ENCODE measurements at regions not wholly inside any gene's neighbourhood (a gene's known extent, or its start where the extent isn't known, plus 50 kb on each side); places are given as distances from the start of the nearest gene placed in this dataset.
A peak's percentile ranks its signal among the peaks of the same experiment; 100 is the strongest.

- no peak for DNase-seq
These were observed 157.3 kb downstream of the SLCO1B3 start for GRCh38 chr12:20967756-20968155.

GRCh38 chr12:20969766-20970165 is 159.3 kb downstream of the SLCO1B3 start:
- no peak for DNase-seq

GRCh38 chr12:20985399-20985798 is 145.6 kb upstream of the SLCO1B1 start:
- no peak for DNase-seq

GRCh38 chr12:21001778-21002177 is 129.2 kb upstream of the SLCO1B1 start:
- no peak for DNase-seq

GRCh38 chr12:21025656-21026055 is 105.3 kb upstream of the SLCO1B1 start:
- no peak for DNase-seq

GRCh38 chr12:21026302-21026701 is 104.7 kb upstream of the SLCO1B1 start:
- DNase-seq, result peak; percentile 44

- no peak for DNase-seq
These were observed 76.7 kb upstream of the SLCO1B1 start for GRCh38 chr12:21054334-21054733.

- peak; percentile 17 for DNase-seq
These were observed 65.1 kb upstream of the SLCO1B1 start for GRCh38 chr12:21065845-21066244.

- DNase-seq, result no peak
These were observed 57.9 kb upstream of the SLCO1B1 start for GRCh38 chr12:21073129-21073528.

GRCh38 chr12:21073822-21074460 is 57.1 kb upstream of the SLCO1B1 start:
- DNase-seq, result no peak

All from NCI-H69 (cell line).